Left ventricle myocardium inferior (tissue), 1 donor: ENCODE measurements at regions not wholly inside any gene's neighbourhood (a gene's known extent, or its start where the extent isn't known, plus 50 kb on each side); places are given as distances from the start of the nearest gene placed in this dataset.

Experiments used
- DNase-seq: peaks from one replicate; pipeline ENCODE4 v3.0.0-alpha.2; 2020
- H3K27ac ChIP-seq: fragments of 200-600 bp; replicated peaks from 2 replicates; pipeline ENCODE4 v1.8.0; 2021
- H3K27me3 ChIP-seq: fragments of 200-600 bp; 2 replicates; pipeline ENCODE4 v1.8.0; 2021; ENCODE audit warnings: low read depth
- H3K36me3 ChIP-seq: fragments of 200-600 bp; 2 replicates; pipeline ENCODE4 v1.8.0; 2021
- H3K4me1 ChIP-seq: fragments of 200-600 bp; 2 replicates; pipeline ENCODE4 v1.8.0; 2021
- H3K4me3 ChIP-seq: fragments of 200-600 bp; 2 replicates; pipeline ENCODE4 v1.8.0; 2021; ENCODE audit warnings: mild to moderate bottlenecking, moderate library complexity
- H3K9me3 ChIP-seq: fragments of 200-600 bp; replicated peaks from 2 replicates; pipeline ENCODE4 v1.8.0; 2021
- intact Hi-C: fragments of 100-400 bp; cut with micrococcal nuclease; formaldehyde crosslinking; loops from one replicate; pipeline ENCODE4 v1.11.0; 2022
- TF ChIP-seq, protein P1 (sequence below): fragments of 200-600 bp; IDR thresholded peaks from 2 replicates; pipeline ENCODE4 v1.8.0; 2021; ENCODE audit warnings: antibody characterized with exemption, mild to moderate bottlenecking, borderline replicate concordance
- donor health status: DM: no; HTN: yes; CAD: no; lungs with severe emphysema.

DNA sequence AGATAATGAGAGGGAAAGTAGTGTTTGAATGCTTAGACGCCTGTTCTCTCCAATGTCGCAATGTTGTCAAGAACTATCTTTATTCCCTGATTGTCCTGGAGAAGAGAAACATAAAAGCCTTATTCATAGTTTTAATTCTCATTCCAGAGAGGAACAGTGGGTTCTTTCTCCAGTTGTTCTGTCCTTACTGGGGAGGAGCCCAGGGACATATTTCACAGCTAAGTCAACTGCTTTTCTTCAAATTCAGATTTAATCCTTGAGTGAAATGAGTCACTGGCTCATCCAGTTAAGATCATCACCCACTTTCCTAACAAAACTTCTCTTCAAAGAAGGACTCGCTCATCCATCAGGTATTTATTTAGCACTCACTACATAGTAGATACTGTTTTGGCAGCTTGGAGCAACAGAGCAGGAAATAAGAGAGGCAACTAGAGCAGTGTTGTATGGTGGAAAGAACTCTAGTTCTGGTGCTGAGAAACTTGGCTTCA lies 365.7 kb upstream of the USP24 start:
- no peaks in the 10 kb centered on the region for H3K27me3 ChIP-seq
- H3K27ac ChIP-seq: peak overlapping the region; percentile 79
- DNase-seq: no peak
- H3K9me3 ChIP-seq: no peaks in the 10 kb centered on the region
- H3K4me3 ChIP-seq: no peak overlapping the region
- H3K36me3 ChIP-seq: no peaks in the 10 kb centered on the region
- TF ChIP-seq, protein P1, sequence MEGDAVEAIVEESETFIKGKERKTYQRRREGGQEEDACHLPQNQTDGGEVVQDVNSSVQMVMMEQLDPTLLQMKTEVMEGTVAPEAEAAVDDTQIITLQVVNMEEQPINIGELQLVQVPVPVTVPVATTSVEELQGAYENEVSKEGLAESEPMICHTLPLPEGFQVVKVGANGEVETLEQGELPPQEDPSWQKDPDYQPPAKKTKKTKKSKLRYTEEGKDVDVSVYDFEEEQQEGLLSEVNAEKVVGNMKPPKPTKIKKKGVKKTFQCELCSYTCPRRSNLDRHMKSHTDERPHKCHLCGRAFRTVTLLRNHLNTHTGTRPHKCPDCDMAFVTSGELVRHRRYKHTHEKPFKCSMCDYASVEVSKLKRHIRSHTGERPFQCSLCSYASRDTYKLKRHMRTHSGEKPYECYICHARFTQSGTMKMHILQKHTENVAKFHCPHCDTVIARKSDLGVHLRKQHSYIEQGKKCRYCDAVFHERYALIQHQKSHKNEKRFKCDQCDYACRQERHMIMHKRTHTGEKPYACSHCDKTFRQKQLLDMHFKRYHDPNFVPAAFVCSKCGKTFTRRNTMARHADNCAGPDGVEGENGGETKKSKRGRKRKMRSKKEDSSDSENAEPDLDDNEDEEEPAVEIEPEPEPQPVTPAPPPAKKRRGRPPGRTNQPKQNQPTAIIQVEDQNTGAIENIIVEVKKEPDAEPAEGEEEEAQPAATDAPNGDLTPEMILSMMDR: no peak
- intact Hi-C loops: no loop called here
- peaks cover 10% of the 10 kb centered on the region for H3K4me1 ChIP-seq

- Histone ChIP-seq H3K27ac (no peak overlapping the region), H3K9me3 (no peaks in the 10 kb centered on the region), H3K36me3 (no peaks in the 10 kb centered on the region), H3K27me3 (no peaks in the 10 kb centered on the region), H3K4me3 (no peak overlapping the region), H3K4me1 (peaks cover 6% of the 10 kb centered on the region)
- TF ChIP-seq, protein P1: no peak
- intact Hi-C loops: no loop called here
- DNase-seq: no peak
Measured at GRCh38 chr1:55579332-55580001, 364.3 kb upstream of the USP24 start.

DNA sequence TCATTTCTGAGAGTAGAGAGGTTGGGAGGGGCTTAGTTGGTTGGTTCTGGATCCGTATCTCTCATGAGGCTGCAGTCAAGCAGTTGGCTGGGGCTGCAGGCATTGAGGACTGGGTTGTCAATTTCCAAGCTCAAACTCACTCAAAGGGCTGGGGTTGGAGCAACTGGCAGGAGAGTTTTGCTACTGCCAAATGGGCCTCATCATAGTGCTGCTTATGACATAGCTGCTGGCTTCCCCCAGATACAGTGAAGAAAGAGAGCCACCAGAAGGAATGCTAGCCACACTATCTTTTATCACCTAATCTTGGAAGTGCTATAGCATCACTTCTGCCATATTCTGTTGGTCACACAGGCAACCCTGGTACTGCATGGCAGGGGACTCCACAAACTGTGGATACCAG lies 363.5 kb upstream of the USP24 start:
- TF ChIP-seq, protein P1: no peak
- no peak overlapping the region for H3K4me3 ChIP-seq
- H3K36me3 ChIP-seq: no peaks in the 10 kb centered on the region
- peaks cover 6% of the 10 kb centered on the region for H3K4me1 ChIP-seq
- no peaks in the 10 kb centered on the region for H3K27me3 ChIP-seq
- no peak overlapping the region for H3K27ac ChIP-seq
- H3K9me3 ChIP-seq: no peaks in the 10 kb centered on the region
- intact Hi-C loops: no loop called here
- no peak for DNase-seq

- intact Hi-C loops: no loop called here
- no peaks in the 10 kb centered on the region for H3K27me3 ChIP-seq
- peak; percentile 43 for DNase-seq
- no peak overlapping the region for H3K4me3 ChIP-seq
- H3K9me3 ChIP-seq: no peaks in the 10 kb centered on the region
- H3K36me3 ChIP-seq: no peaks in the 10 kb centered on the region
- TF ChIP-seq, protein P1: no peak
- H3K4me1 ChIP-seq: peaks cover 6% of the 10 kb centered on the region
- H3K27ac ChIP-seq: no peak overlapping the region
Measured at GRCh38 chr1:55575571-55576279, 360.6 kb upstream of the USP24 start.

GRCh38 chr1:55574691-55575225 lies 359.6 kb upstream of the USP24 start:
- Histone ChIP-seq H3K27me3 (no peaks in the 10 kb centered on the region), H3K4me3 (no peak overlapping the region), H3K9me3 (no peaks in the 10 kb centered on the region), H3K27ac (no peak overlapping the region), H3K36me3 (no peaks in the 10 kb centered on the region), H3K4me1 (peaks cover 6% of the 10 kb centered on the region)
- intact Hi-C loops: no loop called here
- DNase-seq: no peak
- TF ChIP-seq, protein P1: no peak
